Sigmoid colon (tissue), 6 donors: ENCODE measurements at regions not wholly inside any gene's neighbourhood (a gene's known extent, or its start where the extent isn't known, plus 50 kb on each side); places are given as distances from the start of the nearest gene placed in this dataset.

Experiments
- DNase-seq: peaks from one replicate; pipeline ENCODE4 v3.0.0-alpha.2; 2019
- H3K27ac ChIP-seq, 4 donors: fragments of 200-600 bp; sonication (generic); one replicate each; pipeline ENCODE4 v1.5.1; 2016 to 2019; ENCODE audit warnings: mild to moderate bottlenecking in 1 of 4
- H3K27me3 ChIP-seq, 3 donors: fragments of 200-600 bp; sonication (generic); one replicate each; pipeline ENCODE4 v1.5.1; 2019; ENCODE audit warnings: mild to moderate bottlenecking in 1 of 3
- H3K36me3 ChIP-seq, 4 donors: fragments of 200-600 bp; sonication (generic); one replicate each; pipeline ENCODE4 v1.5.1; 2016 to 2019
- H3K4me1 ChIP-seq, 4 donors: fragments of 200-600 bp; sonication (generic); one replicate each; pipeline ENCODE4 v1.5.1; 2017 to 2019
- H3K4me3 ChIP-seq, 4 donors: fragments of 200-600 bp; sonication (generic); one replicate each; pipeline ENCODE4 v1.5.1; 2017 to 2019; ENCODE audit warnings: mild to moderate bottlenecking in 2 of 4, moderate library complexity in 1 of 4
- H3K9me3 ChIP-seq, 4 donors: fragments of 200-600 bp in 3 of 4; sonication (generic) in 3 of 4; one replicate each; pipeline versions ENCODE4 v1.5.1 to v1.6.1; 2013 to 2019
- EP300 ChIP-seq, 4 donors: sonication (generic); formaldehyde crosslinking; IDR thresholded peaks; one replicate each; pipeline ENCODE4 v1.6.1; 2017; ENCODE audit warnings: antibody characterized with exemption in 4 of 4
- POLR2A ChIP-seq, 2 donors: fragments of 450-650 bp; IDR thresholded peaks; one replicate each; pipeline ENCODE4 v1.6.1; 2016; ENCODE audit warnings: antibody characterized with exemption in 2 of 2, mild to moderate bottlenecking in 2 of 2, moderate library complexity in 2 of 2
- POLR2AphosphoS5 ChIP-seq, 4 donors: sonication (generic); formaldehyde crosslinking; IDR thresholded peaks; one replicate each; pipeline ENCODE4 v1.6.1; 2017; ENCODE audit warnings: antibody characterized with exemption in 4 of 4
- WGBS, 2 donors: extraction: QIAGEN DNeasy Blood & Tissue Kit; methylation state at CpG; one replicate each; pipeline ENCODE4 v1.1.7; 2013; 5-methylcytosine and 5-hydroxymethylcytosine counted together
- intact Hi-C: fragments of 100-400 bp; cut with DNase I; formaldehyde crosslinking; loops from one replicate; pipeline ENCODE4 v1.15.1; 2023
- TF ChIP-seq, protein P1 (sequence below), 4 experiments: fragments of 450-650 bp in 3 of 4; fragments of 200-600 bp in 1 of 4; IDR thresholded peaks; one replicate each; pipeline ENCODE4 v1.5.1; 2016 to 2019; ENCODE audit warnings: antibody characterized with exemption in 4 of 4, mild to moderate bottlenecking in 3 of 4, moderate library complexity in 2 of 4
- donor health status: healthy with polysubstance abuse.
- donor health status: healthy.

DNA sequence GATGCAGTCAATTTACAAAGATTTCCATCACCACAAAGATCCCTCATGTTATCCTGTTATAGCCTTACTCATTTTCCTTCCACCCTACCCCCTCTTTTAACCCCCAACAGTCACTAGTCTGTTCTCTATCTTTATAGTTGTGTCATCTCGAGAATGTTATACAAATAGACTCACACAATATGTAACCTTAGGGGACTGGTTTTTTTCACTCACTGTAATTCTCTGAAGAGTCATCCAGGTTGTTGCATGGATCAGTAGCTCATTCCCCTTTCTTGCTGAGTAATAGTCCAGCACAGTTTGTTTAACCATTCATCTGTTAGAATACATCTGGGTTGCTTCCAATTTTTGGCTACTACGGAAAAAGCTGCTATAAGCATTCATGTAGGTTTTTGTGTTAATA lies 121.1 kb upstream of the PDE1C start:
- Histone ChIP-seq H3K27me3 (no peaks in the 10 kb centered on the region), H3K4me1 (no peaks in the 10 kb centered on the region), H3K36me3 (no peaks in the 10 kb centered on the region), H3K4me3 (no peak overlapping the region), H3K9me3 (peaks cover 0 to 2% (median 0%) of the 10 kb centered on the region in 4 donors), H3K27ac (no peak overlapping the region)
- WGBS, 2 donors, result 72 to 79% methylated on average over 2 of the region's 2 CpGs
- TF ChIP-seq, protein P1, sequence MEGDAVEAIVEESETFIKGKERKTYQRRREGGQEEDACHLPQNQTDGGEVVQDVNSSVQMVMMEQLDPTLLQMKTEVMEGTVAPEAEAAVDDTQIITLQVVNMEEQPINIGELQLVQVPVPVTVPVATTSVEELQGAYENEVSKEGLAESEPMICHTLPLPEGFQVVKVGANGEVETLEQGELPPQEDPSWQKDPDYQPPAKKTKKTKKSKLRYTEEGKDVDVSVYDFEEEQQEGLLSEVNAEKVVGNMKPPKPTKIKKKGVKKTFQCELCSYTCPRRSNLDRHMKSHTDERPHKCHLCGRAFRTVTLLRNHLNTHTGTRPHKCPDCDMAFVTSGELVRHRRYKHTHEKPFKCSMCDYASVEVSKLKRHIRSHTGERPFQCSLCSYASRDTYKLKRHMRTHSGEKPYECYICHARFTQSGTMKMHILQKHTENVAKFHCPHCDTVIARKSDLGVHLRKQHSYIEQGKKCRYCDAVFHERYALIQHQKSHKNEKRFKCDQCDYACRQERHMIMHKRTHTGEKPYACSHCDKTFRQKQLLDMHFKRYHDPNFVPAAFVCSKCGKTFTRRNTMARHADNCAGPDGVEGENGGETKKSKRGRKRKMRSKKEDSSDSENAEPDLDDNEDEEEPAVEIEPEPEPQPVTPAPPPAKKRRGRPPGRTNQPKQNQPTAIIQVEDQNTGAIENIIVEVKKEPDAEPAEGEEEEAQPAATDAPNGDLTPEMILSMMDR (IDR thresholded peaks at IDR 0.05), result no peak
- TF ChIP-seq EP300 (IDR thresholded peaks at IDR 0.05) (no peak), POLR2A (IDR thresholded peaks at IDR 0.05) (no peak), POLR2AphosphoS5 (IDR thresholded peaks at IDR 0.05) (no peak)
- intact Hi-C loops, result no loop called here
- no peak for DNase-seq

DNA sequence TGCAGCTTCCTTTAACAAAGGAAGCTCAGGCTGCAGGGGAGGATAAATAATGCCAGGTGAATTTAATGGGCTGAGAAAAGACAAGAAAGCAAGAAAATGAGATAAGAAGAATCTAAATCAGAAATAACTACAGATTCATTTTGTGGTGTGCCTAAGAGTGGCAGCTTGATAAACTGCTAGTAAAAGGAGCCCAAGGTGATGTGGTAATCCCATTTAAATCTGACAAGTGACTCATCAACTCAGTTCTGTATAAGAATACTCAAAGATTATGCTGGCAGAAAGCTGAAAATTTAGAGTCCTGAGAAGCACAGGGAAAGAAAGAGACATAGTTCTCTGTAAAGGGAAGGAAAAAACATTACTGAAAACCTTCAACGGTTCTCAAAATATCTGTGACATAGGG lies 109.4 kb upstream of the PDE1C start:
- Histone ChIP-seq H3K4me3 (no peak overlapping the region), H3K4me1 (no peaks in the 10 kb centered on the region), H3K27ac (no peak overlapping the region), H3K36me3 (no peaks in the 10 kb centered on the region), H3K27me3 (no peaks in the 10 kb centered on the region), H3K9me3 (no peaks in the 10 kb centered on the region)
- WGBS, 2 donors, result 58% methylated on average over 1 of the region's 1 CpG
- DNase-seq, result no peak
- TF ChIP-seq EP300 (IDR thresholded peaks at IDR 0.05) (no peak), POLR2AphosphoS5 (IDR thresholded peaks at IDR 0.05) (no peak), POLR2A (IDR thresholded peaks at IDR 0.05) (no peak)
- TF ChIP-seq, protein P1 (IDR thresholded peaks at IDR 0.05), result no peak
- intact Hi-C loops, result no loop called here

DNA sequence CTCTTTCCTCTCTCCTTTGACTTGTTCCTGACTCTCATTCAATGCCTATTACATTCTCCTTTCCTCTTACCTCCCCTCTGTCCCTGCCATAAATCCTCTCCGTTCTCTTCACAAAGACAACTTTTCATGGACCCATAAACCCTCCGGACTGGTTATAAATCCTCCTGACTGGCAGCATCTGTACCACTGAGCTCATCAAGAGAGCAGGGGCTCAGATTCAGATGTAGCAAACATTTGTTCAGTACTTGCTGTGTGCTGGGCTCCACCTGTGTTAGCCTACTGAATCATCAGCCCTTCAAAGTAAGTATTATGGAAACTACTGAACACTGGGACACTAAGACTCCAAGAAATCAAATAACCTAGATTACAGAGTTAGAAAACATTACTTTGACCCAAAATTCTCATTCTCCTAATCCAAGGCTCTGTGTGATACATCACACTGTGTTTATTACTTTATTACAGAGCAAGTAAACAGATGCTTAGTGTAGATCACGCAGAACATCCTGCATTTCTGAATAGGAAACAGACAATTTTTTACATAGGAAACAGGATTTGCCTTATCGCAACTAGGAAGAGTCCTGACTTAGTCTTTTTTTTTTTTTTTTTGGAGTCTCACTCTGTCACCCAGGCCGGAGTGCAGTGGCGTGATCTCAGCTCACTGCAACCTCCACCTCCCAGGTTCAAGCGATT lies 108.6 kb upstream of the PDE1C start:
- Histone ChIP-seq H3K4me3 (no peak overlapping the region), H3K27me3 (no peaks in the 10 kb centered on the region), H3K4me1 (no peaks in the 10 kb centered on the region), H3K27ac (no peak overlapping the region), H3K9me3 (no peaks in the 10 kb centered on the region), H3K36me3 (no peaks in the 10 kb centered on the region)
- WGBS, 2 donors, result 66 to 81% methylated on average over 7 of the region's 7 CpGs
- TF ChIP-seq EP300 (IDR thresholded peaks at IDR 0.05) (no peak), POLR2A (IDR thresholded peaks at IDR 0.05) (no peak), POLR2AphosphoS5 (IDR thresholded peaks at IDR 0.05) (no peak)
- TF ChIP-seq, protein P1 (IDR thresholded peaks at IDR 0.05), result no peak
- intact Hi-C loops, result no loop called here
- no peak for DNase-seq

DNA sequence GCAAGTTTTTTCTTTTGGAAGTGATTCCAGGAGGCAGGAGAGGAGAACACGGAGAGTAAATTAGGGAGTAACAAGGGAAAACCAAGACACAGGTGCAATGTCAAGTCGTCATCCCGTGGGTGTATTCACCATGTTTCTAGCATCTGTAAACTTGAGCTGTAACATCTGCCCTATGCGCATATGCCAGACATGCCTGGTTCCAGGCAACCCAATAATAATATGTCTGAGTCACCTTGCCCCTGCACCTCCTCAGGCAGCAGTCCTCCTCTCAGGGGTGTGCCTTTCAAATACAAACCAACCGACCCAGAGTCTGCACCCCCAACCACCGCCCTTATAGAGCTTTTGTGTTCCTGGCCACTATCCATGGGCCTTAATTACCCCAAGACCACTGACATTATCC lies 107.0 kb upstream of the PDE1C start:
- no peak for DNase-seq
- 74 to 82% methylated on average over 6 of the region's 6 CpGs for WGBS, 2 donors
- H3K36me3 ChIP-seq, result no peaks in the 10 kb centered on the region
- no peaks in the 10 kb centered on the region for H3K4me1 ChIP-seq
- TF ChIP-seq EP300 (IDR thresholded peaks at IDR 0.05) (no peak), POLR2AphosphoS5 (IDR thresholded peaks at IDR 0.05) (no peak), POLR2A (IDR thresholded peaks at IDR 0.05) (no peak)
- TF ChIP-seq, protein P1 (IDR thresholded peaks at IDR 0.05), result no peak
- intact Hi-C loops, result no loop called here
- no peak overlapping the region for H3K27ac ChIP-seq
- no peaks in the 10 kb centered on the region for H3K9me3 ChIP-seq
- no peaks in the 10 kb centered on the region for H3K27me3 ChIP-seq
- H3K4me3 ChIP-seq, result no peak overlapping the region

DNA sequence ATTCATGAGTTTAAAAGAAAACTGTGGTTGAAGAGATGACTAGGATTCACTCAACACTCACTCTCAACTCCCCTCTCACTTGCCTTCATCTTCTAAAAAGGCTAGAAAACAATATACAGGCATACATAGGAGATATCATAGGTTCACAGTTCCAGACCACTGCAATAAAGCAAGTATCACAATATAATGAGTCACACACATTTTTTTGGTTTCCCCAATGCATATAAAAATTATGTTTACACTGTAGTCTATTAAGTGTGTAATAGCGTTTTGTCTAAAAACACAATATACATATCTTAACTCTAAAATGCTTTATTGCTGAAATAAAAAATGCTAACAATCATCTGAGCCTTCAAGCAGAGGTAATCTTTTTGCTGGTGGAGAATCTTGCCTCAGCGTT lies 104.9 kb upstream of the PDE1C start:
- Histone ChIP-seq H3K4me3 (no peak overlapping the region), H3K4me1 (no peaks in the 10 kb centered on the region), H3K27me3 (no peaks in the 10 kb centered on the region), H3K36me3 (no peaks in the 10 kb centered on the region), H3K9me3 (no peaks in the 10 kb centered on the region), H3K27ac (no peak overlapping the region)
- no peak for DNase-seq
- intact Hi-C loops, result no loop called here
- WGBS, 2 donors, result 29 to 74% methylated on average over 2 of the region's 2 CpGs
- TF ChIP-seq POLR2AphosphoS5 (IDR thresholded peaks at IDR 0.05), result no peak
- no peak for TF ChIP-seq POLR2A (IDR thresholded peaks at IDR 0.05)
- no peak for TF ChIP-seq EP300 (IDR thresholded peaks at IDR 0.05)
- TF ChIP-seq, protein P1 (IDR thresholded peaks at IDR 0.05), result no peak
